ENCODE measurements at regions not wholly inside any gene's neighbourhood (a gene's known extent, or its start where the extent isn't known, plus 50 kb on each side); places are given as distances from the start of the nearest gene placed in this dataset.

GRCh38 chr3:20319551-20319950, 133.5 kb upstream of the SGO1 start:
- H3K9me3 Mint-ChIP-seq, result no peaks in the 10 kb centered on the region
- H3K4me1 Mint-ChIP-seq, result no peaks in the 10 kb centered on the region
- no peak for TF ChIP-seq CTCF (IDR thresholded peaks at IDR 0.05; ENCODE audit: unreplicated experiment in 3 of 3)
- H3K27ac Mint-ChIP-seq, result no peak overlapping the region
- H3K36me3 Mint-ChIP-seq (ENCODE audit: low read depth), result no peaks in the 10 kb centered on the region
- H3K4me3 Mint-ChIP-seq, result no peak overlapping the region
- H3K27me3 Mint-ChIP-seq (ENCODE audit: low read depth), result no peaks in the 10 kb centered on the region

GRCh38 chr3:20317616-20318015, 131.6 kb upstream of the SGO1 start:
- TF ChIP-seq CTCF (IDR thresholded peaks at IDR 0.05; ENCODE audit: unreplicated experiment in 3 of 3), result no peak
- Mint-ChIP-seq H3K4me3 (no peak overlapping the region), H3K36me3 (ENCODE audit: low read depth) (no peaks in the 10 kb centered on the region), H3K27me3 (ENCODE audit: low read depth) (no peaks in the 10 kb centered on the region), H3K9me3 (no peaks in the 10 kb centered on the region), H3K27ac (no peak overlapping the region), H3K4me1 (no peaks in the 10 kb centered on the region)

- no peak overlapping the region for H3K27ac Mint-ChIP-seq
- no peaks in the 10 kb centered on the region for H3K9me3 Mint-ChIP-seq
- TF ChIP-seq CTCF (IDR thresholded peaks at IDR 0.05; ENCODE audit: unreplicated experiment in 3 of 3), result no peak
- H3K4me3 Mint-ChIP-seq, result no peak overlapping the region
- H3K27me3 Mint-ChIP-seq (ENCODE audit: low read depth), result no peaks in the 10 kb centered on the region
- no peaks in the 10 kb centered on the region for H3K36me3 Mint-ChIP-seq (ENCODE audit: low read depth)
- no peaks in the 10 kb centered on the region for H3K4me1 Mint-ChIP-seq
Observed at GRCh38 chr3:20316238-20316637, 130.2 kb upstream of the SGO1 start.

- H3K4me3 Mint-ChIP-seq, result no peak overlapping the region
- H3K4me1 Mint-ChIP-seq, result no peaks in the 10 kb centered on the region
- no peak for TF ChIP-seq CTCF (IDR thresholded peaks at IDR 0.05; ENCODE audit: unreplicated experiment in 3 of 3)
- no peaks in the 10 kb centered on the region for H3K27me3 Mint-ChIP-seq (ENCODE audit: low read depth)
- H3K27ac Mint-ChIP-seq, result no peak overlapping the region
- no peaks in the 10 kb centered on the region for H3K9me3 Mint-ChIP-seq
- H3K36me3 Mint-ChIP-seq (ENCODE audit: low read depth), result no peaks in the 10 kb centered on the region
Observed at GRCh38 chr3:20310629-20311028, 124.6 kb upstream of the SGO1 start.

GRCh38 chr3:20307383-20307782, 121.4 kb upstream of the SGO1 start:
- no peak for TF ChIP-seq CTCF (IDR thresholded peaks at IDR 0.05; ENCODE audit: unreplicated experiment in 3 of 3)
- no peaks in the 10 kb centered on the region for H3K27me3 Mint-ChIP-seq (ENCODE audit: low read depth)
- no peak overlapping the region for H3K27ac Mint-ChIP-seq
- no peaks in the 10 kb centered on the region for H3K4me1 Mint-ChIP-seq
- H3K9me3 Mint-ChIP-seq, result peaks cover 7% of the 10 kb centered on the region
- H3K36me3 Mint-ChIP-seq (ENCODE audit: low read depth), result no peaks in the 10 kb centered on the region
- H3K4me3 Mint-ChIP-seq, result no peak overlapping the region

GRCh38 chr3:20305647-20306046, 119.6 kb upstream of the SGO1 start:
- Mint-ChIP-seq H3K9me3 (peaks cover 7% of the 10 kb centered on the region), H3K4me1 (no peaks in the 10 kb centered on the region), H3K27me3 (ENCODE audit: low read depth) (no peaks in the 10 kb centered on the region), H3K27ac (no peak overlapping the region), H3K36me3 (ENCODE audit: low read depth) (no peaks in the 10 kb centered on the region), H3K4me3 (no peak overlapping the region)
- TF ChIP-seq CTCF (IDR thresholded peaks at IDR 0.05; ENCODE audit: unreplicated experiment in 3 of 3), result no peak

Measured in nephron (organoid).